Smooth muscle cell (in vitro differentiated cells): ENCODE measurements at regions not wholly inside any gene's neighbourhood (a gene's known extent, or its start where the extent isn't known, plus 50 kb on each side); places are given as distances from the start of the nearest gene placed in this dataset.
"Not testable (repeated sequence)": the region's sequence is repeated elsewhere in the genome, so short reads cannot be mapped to it uniquely, and the experiment has no call there.

Experiments
- DNase-seq: peaks from one replicate; lab custom pipeline; 2025; ENCODE audit not compliant: unreplicated experiment; lab: John Stamatoyannopoulos, UW
- H2AFZ ChIP-seq: fragments of 200-600 bp; sonication (generic); 2 replicates; pipeline ENCODE4 v1.6.0; 2016; ENCODE audit warnings: antibody characterized with exemption, low read depth, mild to moderate bottlenecking
- H3F3A ChIP-seq: fragments of 200-600 bp; sonication (generic); 2 replicates; pipeline ENCODE4 v1.6.0; 2017; ENCODE audit warnings: antibody characterized with exemption, low read depth
- H3K27ac ChIP-seq: fragments of 200-600 bp; sonication (generic); 2 replicates; pipeline ENCODE4 v1.5.1; 2016; ENCODE audit warnings: low read depth, mild to moderate bottlenecking
- H3K27me3 ChIP-seq: fragments of 200-600 bp; sonication (generic); 2 replicates; pipeline ENCODE4 v1.6.1; 2016; ENCODE audit warnings: low read depth, mild to moderate bottlenecking
- H3K36me3 ChIP-seq: fragments of 200-600 bp; sonication (generic); 2 replicates; pipeline ENCODE4 v1.5.1; 2016; ENCODE audit warnings: low read depth
- H3K4me1 ChIP-seq: fragments of 200-600 bp; sonication (generic); 2 replicates; pipeline ENCODE4 v1.5.1; 2016; ENCODE audit warnings: low read depth
- H3K4me2 ChIP-seq: fragments of 200-600 bp; sonication (generic); 2 replicates; pipeline ENCODE4 v1.6.0; 2016; ENCODE audit warnings: mild to moderate bottlenecking
- H3K4me3 ChIP-seq: fragments of 200-600 bp; sonication (generic); 2 replicates; pipeline ENCODE4 v1.5.1; 2016; ENCODE audit warnings: mild to moderate bottlenecking
- H3K79me2 ChIP-seq: fragments of 200-600 bp; sonication (generic); 2 replicates; pipeline ENCODE4 v1.6.0; 2016; ENCODE audit warnings: low read depth, mild to moderate bottlenecking
- H3K9ac ChIP-seq: fragments of 200-600 bp; sonication (generic); 2 replicates; pipeline ENCODE4 v1.6.0; 2016; ENCODE audit warnings: low read depth
- H3K9me3 ChIP-seq: fragments of 200-600 bp; sonication (generic); replicated peaks from 2 replicates; pipeline ENCODE4 v1.5.1; 2016; ENCODE audit warnings: low read depth
- H4K20me1 ChIP-seq: fragments of 200-600 bp; sonication (generic); 2 replicates; pipeline ENCODE4 v1.6.0; 2016; ENCODE audit warnings: low read depth
- WGBS: methylation state at CpG from one replicate; pipeline ENCODE4 v1.1.7; 2016; ENCODE audit warnings: low lambda C conversion rate; 5-methylcytosine and 5-hydroxymethylcytosine counted together
- TF ChIP-seq, protein P1 (sequence below): fragments of 200-600 bp; sonication (generic); IDR thresholded peaks from 2 replicates; pipeline ENCODE4 v1.5.1; 2017; ENCODE audit warnings: borderline replicate concordance, mild to moderate bottlenecking, antibody characterized with exemption; ENCODE audit not compliant: insufficient read depth, poor library complexity, severe bottlenecking

DNA sequence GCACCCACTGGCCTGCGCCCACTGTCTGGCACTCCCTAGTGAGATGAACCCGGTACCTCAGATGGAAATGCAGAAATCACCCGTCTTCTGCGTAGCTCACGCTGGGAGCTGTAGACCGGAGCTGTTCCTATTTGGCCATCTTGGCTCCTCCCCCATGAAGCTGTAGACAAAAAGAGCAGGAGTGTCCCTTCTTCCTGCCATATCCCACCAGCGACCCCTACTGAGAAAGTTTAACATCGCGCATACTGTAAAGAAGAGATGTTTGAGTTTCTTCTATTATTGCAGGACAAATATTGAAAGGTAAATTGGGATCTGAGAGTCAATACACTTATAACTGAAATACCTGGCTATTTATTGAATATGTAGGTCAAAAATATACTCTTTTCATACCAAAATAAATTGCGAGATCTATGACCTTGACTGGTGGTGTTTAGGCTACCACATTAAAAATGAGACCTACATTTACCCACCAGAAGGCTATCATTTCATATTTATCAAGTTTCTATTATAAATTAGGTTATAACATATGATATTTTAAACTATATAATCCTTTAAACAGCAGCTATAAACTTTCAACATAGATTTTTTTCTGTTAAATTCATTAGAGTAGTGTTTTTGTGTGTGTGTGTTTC is 586.3 kb downstream of the HTR1B start:
- peak; percentile 2 for DNase-seq
- Histone ChIP-seq H3K27me3 (no peaks in the 10 kb centered on the region), H3K36me3 (no peaks in the 10 kb centered on the region), H2AFZ (no peak overlapping the region), H3K79me2 (no peaks in the 10 kb centered on the region), H3K27ac (no peak overlapping the region), H3K4me2 (no peak overlapping the region), H3K9ac (no peak overlapping the region), H3K4me3 (peak overlapping the region; percentile 45), H3F3A (no peaks in the 10 kb centered on the region), H4K20me1 (no peaks in the 10 kb centered on the region), H3K4me1 (no peaks in the 10 kb centered on the region), H3K9me3 (peaks cover 6% of the 10 kb centered on the region)
- TF ChIP-seq, protein P1, sequence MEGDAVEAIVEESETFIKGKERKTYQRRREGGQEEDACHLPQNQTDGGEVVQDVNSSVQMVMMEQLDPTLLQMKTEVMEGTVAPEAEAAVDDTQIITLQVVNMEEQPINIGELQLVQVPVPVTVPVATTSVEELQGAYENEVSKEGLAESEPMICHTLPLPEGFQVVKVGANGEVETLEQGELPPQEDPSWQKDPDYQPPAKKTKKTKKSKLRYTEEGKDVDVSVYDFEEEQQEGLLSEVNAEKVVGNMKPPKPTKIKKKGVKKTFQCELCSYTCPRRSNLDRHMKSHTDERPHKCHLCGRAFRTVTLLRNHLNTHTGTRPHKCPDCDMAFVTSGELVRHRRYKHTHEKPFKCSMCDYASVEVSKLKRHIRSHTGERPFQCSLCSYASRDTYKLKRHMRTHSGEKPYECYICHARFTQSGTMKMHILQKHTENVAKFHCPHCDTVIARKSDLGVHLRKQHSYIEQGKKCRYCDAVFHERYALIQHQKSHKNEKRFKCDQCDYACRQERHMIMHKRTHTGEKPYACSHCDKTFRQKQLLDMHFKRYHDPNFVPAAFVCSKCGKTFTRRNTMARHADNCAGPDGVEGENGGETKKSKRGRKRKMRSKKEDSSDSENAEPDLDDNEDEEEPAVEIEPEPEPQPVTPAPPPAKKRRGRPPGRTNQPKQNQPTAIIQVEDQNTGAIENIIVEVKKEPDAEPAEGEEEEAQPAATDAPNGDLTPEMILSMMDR = peak; percentile 83
- WGBS = 6% methylated on average over 8 of the region's 10 CpGs

DNA sequence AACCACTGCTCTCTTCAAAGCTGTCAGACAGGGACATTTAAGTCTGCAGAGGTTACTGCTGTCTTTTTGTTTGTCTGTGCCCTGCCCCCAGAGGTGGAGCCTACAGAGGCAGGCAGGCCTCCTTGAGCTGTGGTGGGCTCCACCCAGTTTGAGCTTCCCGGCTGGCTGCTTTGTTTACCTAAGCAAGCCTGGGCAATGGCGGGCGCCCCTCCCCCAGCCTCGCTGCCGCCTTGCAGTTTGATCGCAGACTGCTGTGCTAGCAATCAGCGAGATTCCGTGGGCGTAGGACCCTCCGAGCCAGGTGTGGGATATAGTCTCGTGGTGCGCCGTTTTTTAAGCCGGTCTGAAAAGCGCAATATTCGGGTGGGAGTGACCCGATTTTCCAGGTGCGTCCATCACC is 586.9 kb downstream of the HTR1B start:
- H3K4me2 ChIP-seq, H3K9me3 ChIP-seq, H3K27ac ChIP-seq, H3F3A ChIP-seq, H3K9ac ChIP-seq, DNase-seq, H2AFZ ChIP-seq, H3K27me3 ChIP-seq, H3K36me3 ChIP-seq, H3K4me1 ChIP-seq, H4K20me1 ChIP-seq, H3K79me2 ChIP-seq: not testable (repeated sequence)
- H3K4me3 ChIP-seq = peak overlapping the region; percentile 45
- 2% methylated on average over 11 of the region's 18 CpGs for WGBS

DNA sequence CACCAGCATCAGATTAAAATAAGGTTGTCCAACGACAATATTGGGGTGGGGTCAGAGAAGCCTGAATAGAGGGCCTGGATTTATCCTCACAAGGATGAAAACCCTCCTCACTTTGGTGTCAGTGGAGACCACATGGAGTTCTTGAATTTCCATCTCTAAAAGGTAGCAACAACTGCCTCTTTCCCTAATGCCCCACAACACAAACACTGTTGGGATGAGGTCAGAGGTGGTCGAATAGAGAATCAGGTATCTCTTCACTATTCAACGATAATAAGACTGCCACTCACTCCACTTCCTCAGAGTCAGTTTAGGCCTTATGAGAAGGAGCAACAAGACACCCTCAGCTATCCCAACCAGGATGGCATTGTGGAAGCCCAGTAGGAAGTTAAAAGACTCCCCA is 596.1 kb downstream of the HTR1B start:
- no peak overlapping the region for H3K4me3 ChIP-seq
- WGBS = 93% methylated on average over 3 of the region's 3 CpGs
- no peaks in the 10 kb centered on the region for H3K27me3 ChIP-seq
- H3K4me1 ChIP-seq = no peaks in the 10 kb centered on the region
- H3K36me3 ChIP-seq = no peaks in the 10 kb centered on the region
- no peak overlapping the region for H3K9ac ChIP-seq
- TF ChIP-seq, protein P1 = no peak
- no peak overlapping the region for H3K4me2 ChIP-seq
- no peaks in the 10 kb centered on the region for H3K9me3 ChIP-seq
- no peaks in the 10 kb centered on the region for H3K79me2 ChIP-seq
- DNase-seq = no peak
- no peaks in the 10 kb centered on the region for H4K20me1 ChIP-seq
- H2AFZ ChIP-seq = no peak overlapping the region
- no peaks in the 10 kb centered on the region for H3F3A ChIP-seq
- no peak overlapping the region for H3K27ac ChIP-seq

DNA sequence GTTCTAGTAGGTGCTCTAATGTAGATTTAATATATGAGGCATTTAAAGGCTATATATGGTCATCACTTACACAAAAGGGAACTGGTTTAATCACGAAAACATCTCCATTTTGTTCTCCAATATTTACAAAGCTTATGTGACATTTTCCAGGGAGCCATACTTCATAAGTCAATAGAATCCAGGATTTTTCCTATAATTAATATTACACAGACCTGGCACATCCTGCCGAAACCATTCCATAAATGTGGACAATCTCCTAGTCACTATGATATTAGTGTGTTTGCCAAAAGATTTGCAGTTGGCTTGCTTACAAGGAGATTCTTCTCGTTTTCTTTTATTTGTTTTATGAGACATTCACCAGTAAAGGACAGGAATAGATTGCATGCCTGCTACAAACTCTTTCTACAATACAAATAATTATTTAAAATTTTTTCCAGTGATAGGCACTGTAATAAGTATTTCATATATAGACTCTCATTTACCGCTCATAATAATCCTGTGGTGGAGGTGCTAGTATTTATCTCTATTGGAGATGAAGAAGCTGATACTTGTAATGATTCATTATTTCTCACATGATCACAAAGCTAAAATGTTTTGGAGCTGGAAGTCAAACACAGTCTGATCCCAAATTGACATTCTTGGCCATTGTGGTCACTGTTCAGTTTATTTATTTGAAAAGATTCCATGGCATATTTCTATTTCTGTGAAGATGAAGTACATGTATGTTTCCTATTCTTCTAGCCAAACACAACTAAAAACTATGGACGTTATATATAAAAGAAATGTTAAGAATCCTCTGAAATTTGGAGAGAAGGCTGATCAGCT is 597.0 kb downstream of the HTR1B start:
- TF ChIP-seq, protein P1 = no peak
- WGBS = 94% methylated on average over 5 of the region's 5 CpGs

More for the DNA sequence above, 597.0 kb downstream of the HTR1B start:
- H3K4me3 ChIP-seq = no peak overlapping the region
- no peaks in the 10 kb centered on the region for H3K9me3 ChIP-seq
- no peak for DNase-seq
- H3K9ac ChIP-seq = no peak overlapping the region
- H3K36me3 ChIP-seq = no peaks in the 10 kb centered on the region
- no peak overlapping the region for H2AFZ ChIP-seq
- no peaks in the 10 kb centered on the region for H3F3A ChIP-seq
- H3K27ac ChIP-seq = no peak overlapping the region
- no peaks in the 10 kb centered on the region for H4K20me1 ChIP-seq
- no peak overlapping the region for H3K4me2 ChIP-seq
- H3K27me3 ChIP-seq = no peaks in the 10 kb centered on the region
- H3K4me1 ChIP-seq = no peaks in the 10 kb centered on the region
- no peaks in the 10 kb centered on the region for H3K79me2 ChIP-seq
